ENCODE measurements at regions not wholly inside any gene's neighbourhood (a gene's known extent, or its start where the extent isn't known, plus 50 kb on each side); places are given as distances from the start of the nearest gene placed in this dataset.
"Not testable (repeated sequence)": the region's sequence is repeated elsewhere in the genome, so short reads cannot be mapped to it uniquely, and the experiment has no call there.

- intact Hi-C loops (cut with DNase I); DNase-seq (ENCODE audit: low spot score): not testable (repeated sequence)
These were observed 169.6 kb downstream of the USP22 start for GRCh38 chr17:20873173-20873572.

GRCh38 chr17:20873688-20874328 lies 169.0 kb downstream of the USP22 start:
- intact Hi-C loops (cut with DNase I); DNase-seq (ENCODE audit: low spot score): not testable (repeated sequence)

GRCh38 chr17:20877384-20877783 lies 165.4 kb downstream of the USP22 start:
- DNase-seq (ENCODE audit: low spot score); intact Hi-C loops (cut with DNase I): not testable (repeated sequence)

GRCh38 chr17:20890338-20890737 lies 152.5 kb downstream of the USP22 start:
- DNase-seq (ENCODE audit: low spot score): no peak
- intact Hi-C loops (cut with DNase I): no loop called here

- intact Hi-C loops (cut with DNase I); DNase-seq (ENCODE audit: low spot score): not testable (repeated sequence)
These were observed 147.4 kb downstream of the USP22 start for GRCh38 chr17:20895426-20895825.

GRCh38 chr17:20896153-20896649 lies 146.6 kb downstream of the USP22 start:
- intact Hi-C loops (cut with DNase I): no loop called here
- DNase-seq (ENCODE audit: low spot score): no peak

GRCh38 chr17:20898726-20899125 lies 144.1 kb downstream of the USP22 start:
- DNase-seq (ENCODE audit: low spot score); intact Hi-C loops (cut with DNase I): not testable (repeated sequence)

GRCh38 chr17:20902496-20902895 lies 140.3 kb downstream of the USP22 start:
- DNase-seq (ENCODE audit: low spot score); intact Hi-C loops (cut with DNase I): not testable (repeated sequence)

GRCh38 chr17:20903549-20903948 lies 139.3 kb downstream of the USP22 start:
- intact Hi-C loops (cut with DNase I); DNase-seq (ENCODE audit: low spot score): not testable (repeated sequence)

- intact Hi-C loops (cut with DNase I): loop anchor here (2.0 to 5.0 kb wide), 2 partner anchors 84 to 134 kb away; partner anchors contain the start of gene USP22
- DNase-seq (ENCODE audit: low spot score): peak; percentile 95
These were observed 134.2 kb downstream of the USP22 start for GRCh38 chr17:20908313-20909267.

- intact Hi-C loops (cut with DNase I): no loop called here
- no peak for DNase-seq (ENCODE audit: low spot score)
These were observed 128.2 kb downstream of the USP22 start for GRCh38 chr17:20914658-20915057.

- DNase-seq (ENCODE audit: low spot score): no peak
- intact Hi-C loops (cut with DNase I): no loop called here
These were observed 126.4 kb downstream of the USP22 start for GRCh38 chr17:20916383-20916782.

- intact Hi-C loops (cut with DNase I); DNase-seq (ENCODE audit: low spot score): not testable (repeated sequence)
These were observed 125.1 kb downstream of the USP22 start for GRCh38 chr17:20917610-20918306.

GRCh38 chr17:20920095-20920814 lies 122.6 kb downstream of the USP22 start:
- DNase-seq (ENCODE audit: low spot score): no peak
- intact Hi-C loops (cut with DNase I): no loop called here

GRCh38 chr17:20920815-20921199 lies 122.0 kb downstream of the USP22 start:
- DNase-seq (ENCODE audit: low spot score): no peak
- intact Hi-C loops (cut with DNase I): no loop called here

GRCh38 chr17:20922128-20922670 lies 120.6 kb downstream of the USP22 start:
- DNase-seq (ENCODE audit: low spot score): no peak
- intact Hi-C loops (cut with DNase I): no loop called here

GRCh38 chr17:20924306-20924705 lies 118.5 kb downstream of the USP22 start:
- intact Hi-C loops (cut with DNase I): no loop called here
- no peak for DNase-seq (ENCODE audit: low spot score)

GRCh38 chr17:20925091-20925490 lies 117.7 kb downstream of the USP22 start:
- intact Hi-C loops (cut with DNase I): no loop called here
- no peak for DNase-seq (ENCODE audit: low spot score)

- DNase-seq (ENCODE audit: low spot score): no peak
- intact Hi-C loops (cut with DNase I): no loop called here
These were observed 116.9 kb downstream of the USP22 start for GRCh38 chr17:20925954-20926353.
